Right renal cortex interstitium (tissue), 3 donors: ENCODE measurements at regions not wholly inside any gene's neighbourhood (a gene's known extent, or its start where the extent isn't known, plus 50 kb on each side); places are given as distances from the start of the nearest gene placed in this dataset.

Source experiments
- DNase-seq, 3 donors: peaks; one replicate each; pipeline ENCODE4 v3.0.0-alpha.2; 2013; ENCODE audit warnings: low read depth in 3 of 3, low spot score in 2 of 3

DNA sequence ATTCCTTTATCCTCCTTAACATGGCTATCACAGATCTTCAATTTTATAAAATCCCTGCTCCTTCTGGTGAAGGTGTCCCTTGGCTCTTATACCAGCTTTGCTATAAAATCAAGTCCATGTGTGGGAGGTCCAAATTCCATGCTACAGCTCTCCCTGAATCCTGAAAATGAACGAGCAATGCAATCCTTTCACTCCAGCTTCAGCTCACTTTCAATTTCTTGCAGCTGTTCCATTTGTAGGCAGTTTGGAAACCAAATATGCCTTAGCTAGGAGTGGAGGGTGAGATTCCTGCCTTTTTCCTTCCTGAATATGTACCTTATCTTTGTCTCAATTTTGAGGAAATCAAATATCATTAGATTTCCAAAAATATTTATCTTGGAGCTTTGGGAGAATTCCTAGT is 402.6 kb downstream of the TTLL7 start:
- no peak for DNase-seq

DNA sequence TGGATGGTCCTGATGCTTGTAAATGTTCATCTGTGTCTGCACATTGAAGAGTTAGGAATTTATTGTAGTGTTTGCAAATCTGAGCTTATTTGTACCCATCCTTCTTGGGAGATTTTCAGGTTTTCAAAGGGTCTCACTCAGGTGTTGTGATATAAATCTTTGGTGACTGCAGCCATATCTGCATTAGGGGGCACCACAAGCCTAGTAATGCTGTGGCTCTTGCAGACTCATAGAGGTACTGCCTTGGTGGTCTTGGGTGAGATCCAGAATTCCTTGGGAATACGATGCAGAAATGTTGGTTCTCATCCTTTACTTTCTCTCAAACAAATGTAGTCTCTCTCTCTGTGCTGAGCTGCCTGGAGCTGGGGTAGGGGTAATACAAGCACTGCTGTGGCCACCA is 405.9 kb downstream of the TTLL7 start:
- no peak for DNase-seq

DNA sequence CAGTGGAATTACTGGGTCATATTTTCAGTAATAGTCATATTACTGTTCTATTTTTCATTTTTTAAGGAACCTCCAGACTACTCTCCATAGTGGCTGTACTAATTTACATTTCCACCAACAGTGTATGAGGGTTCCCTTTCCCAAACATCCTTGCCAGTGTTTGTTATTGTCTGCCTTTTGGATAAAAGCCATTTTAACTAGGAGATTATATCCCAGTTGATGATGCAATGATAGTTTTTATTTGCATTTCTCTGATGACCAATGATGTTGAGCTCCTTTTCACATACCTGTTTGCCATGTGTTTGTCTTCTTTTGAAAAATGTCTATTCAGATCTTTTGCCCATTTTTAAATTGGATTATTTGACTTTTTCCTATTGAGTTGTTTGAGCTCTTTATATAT is 410.8 kb downstream of the TTLL7 start:
- DNase-seq = no peak

DNA sequence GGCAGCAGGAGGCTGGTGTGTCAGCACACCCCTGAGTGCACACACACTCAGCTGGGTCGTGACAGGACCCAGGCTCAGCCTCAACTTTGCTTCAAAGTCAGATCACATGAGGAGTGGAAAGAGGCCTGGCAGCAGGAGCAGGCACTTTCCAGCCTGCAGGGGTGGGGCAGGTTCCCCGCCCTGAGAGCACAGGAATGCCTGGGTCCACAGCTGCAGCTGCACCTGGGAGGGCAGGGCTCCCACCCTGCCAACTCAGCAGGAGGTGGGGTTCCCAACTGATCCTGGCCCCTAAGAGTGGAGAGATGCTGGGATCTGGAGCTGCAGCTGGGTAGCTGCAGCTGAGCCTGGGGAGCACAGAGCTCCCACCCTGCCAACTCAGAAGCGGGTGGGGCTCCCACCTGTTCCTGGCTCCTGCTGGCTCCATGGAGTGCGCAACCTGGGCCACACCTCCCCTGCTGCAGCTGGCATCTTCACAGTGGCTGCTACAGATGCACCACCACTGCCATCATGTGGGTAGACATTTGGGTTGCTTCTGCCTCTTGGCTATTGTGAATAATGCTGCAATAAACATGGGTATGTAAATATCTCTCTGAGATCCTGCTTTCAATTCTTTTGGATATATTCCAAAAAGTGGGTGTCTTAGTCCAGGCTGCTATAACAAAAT is 415.4 kb downstream of the TTLL7 start:
- DNase-seq = no peak

DNA sequence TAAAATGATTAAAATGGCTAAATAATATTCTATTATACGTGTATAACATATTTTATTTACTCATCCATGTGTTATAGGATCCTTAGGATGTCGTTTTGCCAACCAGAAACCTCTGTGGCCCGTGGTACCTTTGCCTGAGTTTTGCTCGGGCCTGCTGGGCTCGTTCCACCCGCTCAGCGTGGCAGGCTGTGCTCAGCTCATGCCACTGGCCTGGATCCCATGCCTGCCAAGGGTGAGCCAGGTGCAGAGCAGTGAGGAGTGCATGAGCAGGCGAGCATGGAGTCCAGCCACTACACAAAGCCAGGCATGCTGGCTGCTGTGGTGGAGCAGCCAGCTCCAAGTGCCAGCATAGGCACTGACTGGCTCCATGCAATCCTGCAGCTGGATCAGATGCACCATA is 417.2 kb downstream of the TTLL7 start:
- DNase-seq = no peak

DNA sequence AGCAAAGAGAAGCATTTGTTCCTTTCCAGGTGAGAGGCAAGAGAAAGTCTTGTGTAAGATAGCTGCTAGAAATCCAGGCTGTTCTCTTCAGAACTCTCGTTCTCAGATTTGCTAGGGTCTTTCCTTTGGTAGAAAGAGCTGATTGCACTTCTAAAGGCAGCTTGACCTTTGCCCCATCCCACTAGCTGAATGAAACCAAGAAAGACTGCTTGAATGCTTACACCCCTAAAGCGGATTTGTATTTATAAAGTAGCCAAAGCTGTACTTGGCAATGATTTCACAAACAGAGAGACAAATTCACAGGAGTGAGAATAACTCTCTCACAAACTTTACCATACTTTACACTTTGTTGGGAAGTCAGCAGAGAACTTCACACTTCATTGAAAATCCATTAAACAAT is 424.1 kb downstream of the TTLL7 start:
- no peak for DNase-seq

DNA sequence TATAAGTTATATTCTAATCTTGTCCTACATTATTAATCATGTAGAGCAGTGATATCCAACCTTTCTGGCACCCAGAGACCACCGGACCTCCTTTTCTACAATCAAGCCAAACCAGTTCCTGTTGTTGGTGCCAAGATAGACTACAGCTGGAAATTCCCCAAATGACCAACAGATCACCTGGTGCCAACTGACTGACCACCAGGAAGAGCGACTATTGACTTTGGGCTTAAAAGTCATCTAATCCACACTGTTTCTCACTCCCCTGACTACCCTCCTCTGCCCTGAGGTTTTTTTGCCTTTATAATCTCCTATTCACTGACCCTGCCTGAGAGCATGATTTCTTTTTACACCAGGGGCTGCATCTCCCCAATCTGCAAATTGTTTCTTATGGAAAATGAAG is 425.2 kb downstream of the TTLL7 start:
- no peak for DNase-seq

DNA sequence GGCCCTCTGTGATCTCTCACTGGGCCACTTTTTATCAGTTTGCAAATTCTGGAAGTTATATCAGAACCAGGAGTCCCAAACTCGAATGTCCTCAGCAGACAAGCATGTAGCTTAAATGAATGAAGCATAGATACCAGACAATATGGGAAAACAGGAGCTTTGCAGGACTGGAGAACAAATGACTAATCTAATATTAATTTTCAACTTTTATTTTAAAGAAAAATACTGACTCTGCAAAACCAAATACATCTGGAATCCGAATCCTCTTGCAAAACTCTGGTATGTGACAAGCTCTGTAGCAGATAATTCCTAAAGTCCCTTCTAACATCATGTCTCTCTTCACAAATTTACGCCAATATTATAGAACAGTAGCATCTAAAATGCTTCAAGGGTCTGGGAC is 427.4 kb downstream of the TTLL7 start:
- no peak for DNase-seq

DNA sequence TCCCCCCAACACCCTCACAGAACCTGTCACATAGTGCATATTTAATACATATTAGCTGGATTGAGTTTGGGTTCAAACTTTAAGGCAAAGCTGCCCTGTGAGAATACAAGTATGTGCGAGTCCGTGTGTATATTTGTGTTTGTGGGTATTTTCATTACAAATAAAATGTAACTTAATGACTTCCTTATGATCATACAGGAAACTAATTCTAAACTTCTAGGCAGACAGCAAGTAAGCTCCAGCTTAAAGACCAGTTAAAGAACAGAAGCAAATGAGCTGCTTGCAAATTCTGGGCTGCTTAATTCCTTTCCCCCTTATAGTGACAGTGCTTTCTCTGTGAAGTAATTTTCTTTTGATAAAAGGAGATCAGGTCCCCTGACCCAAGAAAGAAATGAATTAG is 437.6 kb downstream of the TTLL7 start:
- DNase-seq = no peak

DNA sequence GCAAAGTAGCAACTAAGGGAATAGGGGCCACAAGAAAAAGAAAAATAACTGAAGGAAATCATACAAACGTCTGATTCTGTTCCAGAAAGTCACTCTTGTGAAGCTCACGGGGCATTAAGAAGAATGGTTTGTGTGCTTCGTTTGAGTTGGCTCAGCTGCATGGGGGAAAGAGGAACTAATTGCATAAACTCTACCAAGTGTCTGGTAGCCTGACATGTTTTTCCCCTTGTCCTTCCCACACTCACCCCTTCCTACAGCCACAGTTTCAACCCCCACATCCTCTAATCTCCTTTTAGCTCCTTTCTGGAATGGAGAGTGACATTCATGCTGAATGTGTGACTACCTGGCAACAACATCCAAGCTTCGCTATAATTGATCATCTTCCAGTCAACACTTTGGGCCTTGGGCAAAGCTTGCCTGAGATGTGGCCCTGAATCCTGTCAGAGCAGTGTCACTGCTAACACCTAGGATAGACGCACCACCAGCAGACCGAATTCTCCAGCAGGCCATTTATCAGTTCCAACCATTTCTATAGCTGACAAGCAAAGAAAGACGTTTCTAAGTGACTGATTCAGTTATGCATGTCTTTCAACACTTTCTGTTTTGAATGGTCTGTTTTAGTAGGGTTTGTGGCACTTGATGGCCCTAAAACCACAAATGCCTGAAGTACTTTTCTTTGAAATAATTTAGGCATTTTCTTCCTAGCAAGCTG is 439.6 kb downstream of the TTLL7 start:
- DNase-seq = no peak

DNA sequence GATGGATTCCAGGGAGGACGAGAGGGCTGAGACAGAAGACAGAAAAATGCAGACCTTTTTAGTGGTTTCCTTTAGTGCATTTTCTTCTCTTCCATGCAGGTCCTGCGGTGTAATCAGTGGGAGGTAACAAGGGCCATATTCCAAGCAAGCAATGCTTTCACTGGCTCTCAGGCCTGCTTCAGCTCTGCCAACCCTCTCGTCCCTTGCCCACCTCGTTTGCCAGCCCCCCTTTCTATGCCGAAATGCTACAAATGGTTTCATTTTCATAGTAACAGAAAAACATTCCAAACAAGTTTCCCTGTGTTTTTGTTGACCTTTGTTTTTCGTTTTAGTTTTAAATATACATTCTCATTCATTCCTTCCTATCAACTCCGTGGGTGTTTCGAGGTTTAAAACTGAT is 443.1 kb downstream of the TTLL7 start:
- DNase-seq = no peak

DNA sequence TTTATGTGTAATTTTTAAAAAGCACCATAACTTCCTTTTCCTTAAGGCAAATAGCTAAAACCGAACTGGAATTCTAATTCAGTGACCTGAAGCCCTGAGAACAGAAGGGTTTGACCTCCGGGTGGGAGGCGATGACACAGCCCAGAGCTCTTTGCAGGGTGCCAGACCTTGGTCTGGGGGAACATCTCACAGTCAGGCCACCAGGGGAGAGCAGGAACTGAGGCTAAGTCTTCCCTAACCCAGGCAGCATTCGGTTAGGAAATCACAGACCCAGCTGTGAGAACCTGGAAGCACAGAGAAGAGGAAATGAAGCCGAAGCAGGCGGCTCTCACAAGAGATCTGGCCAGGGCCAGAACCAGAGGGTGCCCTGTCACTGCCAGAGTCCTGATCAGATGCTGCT is 444.8 kb downstream of the TTLL7 start:
- DNase-seq = no peak

DNA sequence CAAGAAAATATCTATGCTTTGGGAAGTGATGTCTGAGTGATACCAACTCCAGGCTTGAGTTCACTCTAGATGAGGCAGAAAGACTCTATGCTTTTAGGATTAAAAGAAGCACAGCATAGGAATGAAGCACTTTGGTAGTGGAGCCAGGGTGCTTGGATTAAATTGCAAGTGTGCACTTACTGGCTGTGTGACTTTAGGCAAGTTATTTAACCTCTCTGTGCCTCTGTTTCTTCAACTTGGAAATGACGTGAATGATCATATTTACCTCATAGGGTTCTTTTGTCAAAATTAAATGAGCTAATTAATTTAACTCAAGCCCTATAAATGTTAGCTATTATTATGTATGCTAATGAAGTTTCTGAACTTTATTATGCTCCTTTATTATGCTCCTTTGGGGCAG is 446.1 kb downstream of the TTLL7 start:
- DNase-seq = no peak

DNA sequence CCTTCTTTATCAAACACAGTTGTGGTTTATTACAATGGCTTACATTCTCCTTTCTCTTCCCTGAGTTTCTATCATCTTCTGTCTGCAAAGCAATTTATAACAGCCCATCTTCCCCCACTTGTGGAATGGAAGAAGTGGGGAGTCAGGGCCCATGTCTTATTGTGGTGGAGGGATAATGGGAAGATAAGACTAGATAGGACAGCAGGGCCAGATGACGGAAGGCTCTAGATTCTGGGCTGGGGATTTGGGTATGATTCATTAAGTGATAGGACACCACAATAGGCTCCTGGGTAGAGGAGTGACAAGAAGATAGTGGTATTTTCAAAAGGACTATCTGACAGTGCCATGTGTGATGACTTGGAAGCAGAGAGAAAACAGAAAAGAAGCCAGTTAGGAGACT is 450.6 kb downstream of the TTLL7 start:
- DNase-seq = no peak

DNA sequence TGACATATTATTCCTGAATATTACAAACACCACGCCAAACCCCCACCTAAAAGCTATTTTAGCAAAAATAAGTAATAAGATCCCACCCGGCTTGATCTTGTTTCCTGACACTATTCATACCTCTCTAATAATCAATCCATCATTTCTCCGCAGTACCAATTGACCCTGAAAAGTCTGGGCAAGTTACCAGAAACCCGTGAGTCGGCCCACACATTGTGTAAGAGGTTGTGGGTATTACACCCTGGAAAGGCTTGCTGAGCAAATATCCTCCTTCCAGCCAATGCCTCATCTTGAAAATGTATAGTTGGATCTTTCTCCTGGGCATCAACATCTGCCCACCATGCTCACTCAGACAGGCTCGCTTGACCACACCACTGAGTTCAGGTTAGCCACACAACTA is 451.0 kb downstream of the TTLL7 start:
- DNase-seq = no peak

DNA sequence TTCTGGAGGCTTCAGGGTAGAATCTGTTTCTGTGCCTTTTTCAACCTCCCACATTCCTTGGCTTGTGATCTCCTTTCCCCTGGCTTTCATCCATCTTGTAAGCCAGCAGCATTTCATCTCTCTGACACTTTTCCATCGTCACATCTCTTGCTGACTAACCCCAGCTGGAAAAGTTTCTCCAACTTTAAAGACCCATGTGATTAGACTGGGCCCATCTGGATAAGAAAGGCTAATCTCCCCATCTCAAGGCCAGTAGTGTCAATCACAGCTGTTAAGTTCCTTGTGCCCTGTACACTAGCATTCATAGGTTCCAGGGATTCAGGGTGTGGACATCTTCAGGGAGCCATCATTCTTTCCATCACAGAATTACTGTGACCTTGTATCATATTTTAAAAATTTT is 452.1 kb downstream of the TTLL7 start:
- no peak for DNase-seq

DNA sequence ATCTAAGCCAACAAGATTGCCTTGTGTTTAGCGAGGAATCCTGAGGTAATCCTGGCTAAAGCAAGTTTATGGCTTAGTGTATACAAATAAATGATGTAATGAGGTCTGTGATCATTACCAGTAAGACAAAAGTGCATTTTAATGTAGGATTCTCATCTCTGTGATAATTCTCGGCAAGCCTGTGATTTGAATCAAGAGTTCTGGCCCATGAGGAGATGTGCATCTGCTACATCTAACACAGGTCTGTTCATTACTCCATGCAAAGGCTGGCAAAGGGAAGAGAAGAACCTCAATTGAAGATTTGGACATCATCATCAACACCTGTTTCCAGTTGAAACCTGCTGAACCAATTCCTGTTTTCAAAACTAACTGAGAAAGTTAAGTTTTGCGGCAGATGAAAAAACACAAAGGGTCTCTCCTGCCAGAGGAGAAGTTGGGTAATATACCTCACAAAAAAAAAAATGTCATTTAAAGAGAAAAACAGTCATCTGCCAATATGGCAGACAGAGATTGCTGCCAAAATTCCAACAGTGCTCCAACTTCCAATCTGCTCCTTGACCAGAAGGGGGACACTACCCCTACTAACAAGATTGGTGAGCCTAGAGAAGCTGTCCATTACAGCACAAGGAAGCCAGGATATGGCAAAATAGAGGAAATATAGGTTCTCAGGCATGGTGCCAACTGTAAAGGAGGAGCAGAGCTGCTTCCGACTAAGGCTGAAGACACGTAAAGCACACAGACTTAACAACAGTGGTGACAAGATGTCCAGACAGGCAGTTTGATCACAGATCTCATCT is 453.7 kb downstream of the TTLL7 start:
- DNase-seq = no peak

DNA sequence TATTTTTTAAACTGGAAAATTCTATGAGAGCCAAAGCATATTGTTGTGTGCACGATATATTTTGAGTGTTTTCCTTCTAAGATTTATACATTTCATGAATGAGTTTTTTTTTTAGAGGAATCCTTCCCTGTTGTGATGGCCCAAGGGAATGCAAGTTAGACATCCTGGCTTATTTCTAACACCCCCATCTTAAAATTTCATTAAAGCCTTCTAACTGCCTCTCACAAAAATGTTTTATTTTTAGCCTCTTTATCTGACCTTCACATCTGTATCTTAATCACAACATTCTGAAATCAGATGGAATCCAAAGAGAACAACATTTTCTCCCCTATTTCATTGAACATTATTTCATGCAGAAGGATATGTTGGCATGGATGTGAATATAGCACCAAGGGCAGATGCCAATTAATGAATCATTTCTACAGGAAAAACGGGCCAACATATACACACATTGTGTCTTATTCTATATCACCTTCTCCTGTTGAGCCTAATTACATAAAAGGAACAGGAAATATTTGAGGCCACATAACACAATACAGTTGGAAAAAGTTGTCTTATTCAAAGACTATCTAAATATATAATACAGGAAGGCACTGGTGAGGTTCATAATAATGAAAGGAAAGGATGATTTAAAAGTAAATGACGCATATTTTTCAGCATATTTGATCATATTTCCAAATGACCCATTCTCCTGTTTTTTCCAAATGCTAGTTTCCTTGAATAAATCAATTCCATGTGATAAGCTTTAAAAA is 455.5 kb downstream of the TTLL7 start:
- DNase-seq = no peak

DNA sequence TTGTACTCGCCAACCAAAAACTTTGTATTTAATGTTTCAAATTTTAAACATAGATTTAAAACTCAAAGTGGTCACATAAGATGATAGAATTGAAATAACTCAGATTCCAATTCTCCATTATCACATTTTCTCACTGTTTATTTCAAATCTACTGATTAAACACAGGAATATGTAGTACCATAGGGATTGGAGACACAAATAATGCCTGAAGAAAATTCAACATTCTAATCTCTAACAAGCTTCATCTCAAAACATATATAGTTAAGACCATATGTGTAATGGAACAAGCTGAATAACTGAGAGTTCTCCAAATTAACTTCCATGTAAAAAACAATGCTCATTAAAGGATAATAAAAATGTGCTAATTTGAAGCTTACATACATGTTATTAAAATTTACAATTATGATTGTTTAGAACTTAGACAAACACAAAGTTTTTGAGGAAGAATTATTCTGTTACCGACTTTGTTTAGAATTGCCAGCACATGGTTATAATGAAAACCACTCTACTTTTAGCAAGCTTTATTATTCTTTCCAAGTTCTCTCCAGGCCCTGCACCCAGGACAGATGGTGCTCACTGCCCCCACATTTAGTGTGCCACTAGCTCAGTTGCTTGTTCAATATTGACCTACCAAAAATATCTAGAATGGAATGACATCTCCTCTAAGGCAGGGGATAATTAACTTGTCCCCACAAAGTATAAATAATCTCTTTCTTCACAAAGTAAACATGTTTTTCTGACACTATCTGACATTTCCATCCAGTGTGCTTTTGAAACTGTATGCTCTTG is 467.2 kb downstream of the TTLL7 start:
- no peak for DNase-seq

DNA sequence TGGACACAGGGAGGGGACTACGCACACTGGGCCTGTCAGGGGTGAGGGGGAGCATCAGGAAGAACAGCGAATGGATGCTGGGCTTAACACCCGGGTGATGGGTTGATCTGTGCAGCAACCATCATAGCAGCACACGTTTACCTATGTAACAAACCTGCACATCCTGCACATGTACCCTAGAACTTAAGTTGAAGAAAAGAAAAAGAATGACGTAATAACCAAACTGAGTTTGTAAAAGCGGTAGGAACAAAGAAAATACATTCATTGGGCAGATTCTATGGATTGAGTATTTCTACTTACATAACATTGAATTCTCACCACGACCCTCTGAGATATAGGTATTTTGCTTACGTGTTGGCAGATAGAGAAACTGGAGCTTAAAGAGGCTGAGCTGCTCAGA is 468.4 kb downstream of the TTLL7 start:
- DNase-seq = no peak

DNA sequence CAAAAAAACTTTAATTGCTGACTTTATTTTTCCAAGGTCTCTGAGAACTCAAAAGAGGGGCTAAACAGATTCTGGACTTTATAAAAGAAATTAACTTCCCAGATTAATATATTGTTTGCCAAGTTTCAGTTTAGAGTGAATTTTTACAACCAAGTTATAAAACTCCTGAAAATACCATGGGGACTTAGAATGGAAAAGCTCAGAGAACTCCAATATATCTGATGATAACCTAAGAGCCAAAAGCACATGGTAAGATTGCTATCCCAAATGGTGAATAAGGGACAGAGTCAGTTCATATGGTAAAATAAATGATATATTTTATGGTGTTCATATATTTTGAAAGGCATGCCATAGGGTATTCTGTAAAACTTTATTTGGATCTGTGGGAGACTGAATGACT is 470.9 kb downstream of the TTLL7 start:
- DNase-seq = no peak
